ENCODE measurements at regions not wholly inside any gene's neighbourhood (a gene's known extent, or its start where the extent isn't known, plus 50 kb on each side); places are given as distances from the start of the nearest gene placed in this dataset.

DNA sequence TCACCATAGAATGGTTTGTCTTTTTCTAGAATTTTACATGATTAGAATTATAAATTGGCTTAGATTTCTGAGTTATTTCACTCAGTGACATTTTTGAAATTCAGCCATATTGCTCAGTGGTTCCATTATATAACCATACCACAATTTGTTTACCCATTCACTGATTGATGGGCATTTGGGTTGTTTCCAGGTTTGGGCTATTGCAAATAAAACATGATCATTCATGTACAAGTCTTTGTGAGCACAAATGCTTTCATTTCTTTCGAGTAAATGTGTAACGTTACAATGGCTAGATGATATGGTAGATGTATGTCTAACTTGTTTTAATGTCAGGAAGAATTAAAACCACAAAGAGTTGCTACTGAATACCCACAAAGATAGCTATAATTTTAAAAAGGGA is 279.9 kb upstream of the TARS1 start:
- TF ChIP-seq RARB (CRISPR knock-in tag; IDR thresholded peaks at IDR 0.05), result no peak
- no peak for TF ChIP-seq CHD2 (IDR thresholded peaks at IDR 0.05; ENCODE audit: low read length, partially characterized antibody)
- TF ChIP-seq FOXS1 (CRISPR knock-in tag; IDR thresholded peaks at IDR 0.05), result no peak
- TF ChIP-seq TP53 (CRISPR knock-in tag; IDR thresholded peaks at IDR 0.05), result no peak
- TF ChIP-seq ZC3H11A (IDR thresholded peaks at IDR 0.05), result no peak
- no peak for TF ChIP-seq RAD21 (conservative IDR thresholded peaks at IDR 0.05 in 1 of 2, IDR thresholded peaks at IDR 0.05 in 1 of 2)
- no peak for TF ChIP-seq CEBPB (IDR thresholded peaks at IDR 0.05)
- no peak for TF ChIP-seq SREBF2 (IDR thresholded peaks at IDR 0.05)
- TF ChIP-seq CHD4 (IDR thresholded peaks at IDR 0.05; ENCODE audit: borderline replicate concordance), result no peak
- H3K9me3 ChIP-seq, result no peaks in the 10 kb centered on the region
- DNase-seq (ENCODE audit: low read depth in 1 of 2, low spot score in 1 of 2) (no peak), ATAC-seq (no peak), FAIRE-seq (no peak)
- POLR2A ChIA-PET, result no interaction called here
- 71% methylated on average over 2 of the region's 2 CpGs for WGBS (ENCODE audit: missing lambda C conversion rate)
- H3K4me2 ChIP-seq, result no peak overlapping the region
- H3K4me3 ChIP-seq, result no peak overlapping the region
- CTCF ChIA-PET, result interaction anchor here (1.1 to 2.2 kb wide), 2 partner anchors 10 to 19 kb away, joined by 3 to 5 read pairs; no protein-coding TSS in a partner anchor
- H3K27ac ChIP-seq, result no peak overlapping the region
- no peaks in the 10 kb centered on the region for H3K4me1 ChIP-seq

DNA sequence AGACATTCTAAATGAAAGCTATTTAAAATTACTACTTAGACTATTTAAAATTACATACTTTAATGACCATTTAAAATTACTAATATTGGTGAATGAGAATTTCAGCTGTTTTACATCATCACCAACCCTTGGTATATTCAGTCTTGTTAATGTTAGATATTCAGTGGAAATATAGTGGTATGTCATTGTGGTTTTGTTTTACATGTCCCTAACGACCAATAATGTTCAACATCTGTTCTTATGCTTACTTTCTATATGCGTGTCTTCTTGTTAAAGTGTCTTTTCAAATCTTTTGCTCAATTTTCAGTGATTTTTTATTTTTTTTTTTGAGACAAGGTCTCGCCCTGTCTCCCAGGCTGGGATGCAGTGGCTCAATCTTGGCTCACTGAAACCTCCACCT is 279.3 kb upstream of the TARS1 start:
- DNase-seq (ENCODE audit: low read depth in 1 of 2, low spot score in 1 of 2), result no peak
- no peak overlapping the region for H3K4me3 ChIP-seq
- no peak for ATAC-seq
- no peaks in the 10 kb centered on the region for H3K9me3 ChIP-seq
- no peak overlapping the region for H3K4me2 ChIP-seq
- POLR2A ChIA-PET, result no interaction called here
- CTCF ChIA-PET, result interaction anchor here (1.2 kb wide), 1 partner anchor 19 kb away, joined by 3 read pairs; no protein-coding TSS in a partner anchor
- no peak for TF ChIP-seq KDM5A (IDR thresholded peaks at IDR 0.05)
- no peak for TF ChIP-seq FOXS1 (CRISPR knock-in tag; IDR thresholded peaks at IDR 0.05)
- no peak for TF ChIP-seq HOXB5 (CRISPR knock-in tag; IDR thresholded peaks at IDR 0.05)
- TF ChIP-seq HDAC2 (IDR thresholded peaks at IDR 0.05), result no peak
- no peak for TF ChIP-seq KDM1A (IDR thresholded peaks at IDR 0.05; ENCODE audit: low read depth)
- no peak for TF ChIP-seq FOSB (CRISPR knock-in tag; IDR thresholded peaks at IDR 0.05)
- no peak for TF ChIP-seq HEYL (CRISPR knock-in tag; IDR thresholded peaks at IDR 0.05)
- no peak for TF ChIP-seq ZFP36 (IDR thresholded peaks at IDR 0.05; ENCODE audit: borderline replicate concordance, partially characterized antibody)
- TF ChIP-seq EHMT2 (IDR thresholded peaks at IDR 0.05; ENCODE audit: low read depth), result no peak
- no peak for TF ChIP-seq RAD21 (conservative IDR thresholded peaks at IDR 0.05 in 1 of 2, IDR thresholded peaks at IDR 0.05 in 1 of 2)
- TF ChIP-seq HOXA7 (CRISPR knock-in tag; IDR thresholded peaks at IDR 0.05), result no peak
- TF ChIP-seq RNF2 (IDR thresholded peaks at IDR 0.05; ENCODE audit: borderline replicate concordance, low read depth), result no peak
- no peak for TF ChIP-seq POLR2AphosphoS2 (conservative IDR thresholded peaks at IDR 0.05; ENCODE audit: low read length)
- no peak for TF ChIP-seq ESRRA (IDR thresholded peaks at IDR 0.05; ENCODE audit: borderline replicate concordance, low read length)
- no peak for TF ChIP-seq MAFK (IDR thresholded peaks at IDR 0.05; ENCODE audit: partially characterized antibody)
- no peak for TF ChIP-seq NFE2L2 (conservative IDR thresholded peaks at IDR 0.05; ENCODE audit: low read length)
- H3K27ac ChIP-seq, result no peak overlapping the region
- no peaks in the 10 kb centered on the region for H3K4me1 ChIP-seq
- FAIRE-seq, result no peak
- WGBS (ENCODE audit: missing lambda C conversion rate), result 56% methylated on average over 3 of the region's 3 CpGs

DNA sequence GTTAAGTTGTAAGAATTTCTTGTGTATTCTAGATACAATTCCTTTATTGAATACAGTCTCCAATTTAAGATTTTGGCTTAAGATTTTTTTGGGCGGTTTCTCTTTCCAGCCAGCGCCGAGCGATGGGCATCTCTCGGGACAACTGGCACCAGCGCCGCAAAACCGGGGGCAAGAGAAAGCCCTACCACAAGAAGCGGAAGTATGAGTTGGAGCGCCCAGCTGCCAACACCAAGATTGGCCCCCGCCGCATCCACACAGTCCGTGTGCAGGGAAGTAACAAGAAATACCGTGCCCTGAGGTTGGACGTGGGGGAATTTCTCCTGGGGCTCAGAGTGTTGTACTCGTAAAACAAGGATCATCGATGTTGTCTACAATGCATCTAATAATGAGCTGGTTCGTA is 278.7 kb upstream of the TARS1 start:
- Histone ChIP-seq H3K4me3 (no peak overlapping the region), H3K27ac (no peak overlapping the region), H3K4me2 (no peak overlapping the region), H3K9me3 (no peaks in the 10 kb centered on the region), H3K4me1 (no peaks in the 10 kb centered on the region)
- FAIRE-seq (no peak), DNase-seq (ENCODE audit: low read depth in 1 of 2, low spot score in 1 of 2) (no peak), ATAC-seq (no peak)
- 91% methylated on average over 18 of the region's 18 CpGs for WGBS (ENCODE audit: missing lambda C conversion rate)
- ChIA-PET CTCF (interaction anchor here (0.6 to 1.2 kb wide), 3 partner anchors 13 to 454 kb away, joined by 3 read pairs; no protein-coding TSS in a partner anchor), POLR2A (no interaction called here)
- TF ChIP-seq ZFP36 (IDR thresholded peaks at IDR 0.05; ENCODE audit: borderline replicate concordance, partially characterized antibody) (no peak), RARB (CRISPR knock-in tag; IDR thresholded peaks at IDR 0.05) (no peak), NFE2L2 (conservative IDR thresholded peaks at IDR 0.05; ENCODE audit: low read length) (no peak), SREBF2 (IDR thresholded peaks at IDR 0.05) (no peak), CHD4 (IDR thresholded peaks at IDR 0.05; ENCODE audit: borderline replicate concordance) (no peak), CBX2 (IDR thresholded peaks at IDR 0.05; ENCODE audit: borderline replicate concordance, low read depth) (no peak), FOSL2 (IDR thresholded peaks at IDR 0.05) (no peak), FOSL2 (CRISPR knock-in tag; IDR thresholded peaks at IDR 0.05) (no peak), ESRRA (IDR thresholded peaks at IDR 0.05; ENCODE audit: borderline replicate concordance, low read length) (no peak), RFX5 (IDR thresholded peaks at IDR 0.05) (no peak), TFCP2L1 (CRISPR knock-in tag; IDR thresholded peaks at IDR 0.05) (no peak), ZSCAN20 (CRISPR knock-in tag; IDR thresholded peaks at IDR 0.05) (no peak), RAD21 (conservative IDR thresholded peaks at IDR 0.05 in 1 of 2, IDR thresholded peaks at IDR 0.05 in 1 of 2) (no peak), RCOR1 (IDR thresholded peaks at IDR 0.05; ENCODE audit: low read depth, low read length) (no peak)
- TF ChIP-seq, protein P1, sequence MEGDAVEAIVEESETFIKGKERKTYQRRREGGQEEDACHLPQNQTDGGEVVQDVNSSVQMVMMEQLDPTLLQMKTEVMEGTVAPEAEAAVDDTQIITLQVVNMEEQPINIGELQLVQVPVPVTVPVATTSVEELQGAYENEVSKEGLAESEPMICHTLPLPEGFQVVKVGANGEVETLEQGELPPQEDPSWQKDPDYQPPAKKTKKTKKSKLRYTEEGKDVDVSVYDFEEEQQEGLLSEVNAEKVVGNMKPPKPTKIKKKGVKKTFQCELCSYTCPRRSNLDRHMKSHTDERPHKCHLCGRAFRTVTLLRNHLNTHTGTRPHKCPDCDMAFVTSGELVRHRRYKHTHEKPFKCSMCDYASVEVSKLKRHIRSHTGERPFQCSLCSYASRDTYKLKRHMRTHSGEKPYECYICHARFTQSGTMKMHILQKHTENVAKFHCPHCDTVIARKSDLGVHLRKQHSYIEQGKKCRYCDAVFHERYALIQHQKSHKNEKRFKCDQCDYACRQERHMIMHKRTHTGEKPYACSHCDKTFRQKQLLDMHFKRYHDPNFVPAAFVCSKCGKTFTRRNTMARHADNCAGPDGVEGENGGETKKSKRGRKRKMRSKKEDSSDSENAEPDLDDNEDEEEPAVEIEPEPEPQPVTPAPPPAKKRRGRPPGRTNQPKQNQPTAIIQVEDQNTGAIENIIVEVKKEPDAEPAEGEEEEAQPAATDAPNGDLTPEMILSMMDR (IDR thresholded peaks at IDR 0.05), result no peak
- TF ChIP-seq, protein P2, sequence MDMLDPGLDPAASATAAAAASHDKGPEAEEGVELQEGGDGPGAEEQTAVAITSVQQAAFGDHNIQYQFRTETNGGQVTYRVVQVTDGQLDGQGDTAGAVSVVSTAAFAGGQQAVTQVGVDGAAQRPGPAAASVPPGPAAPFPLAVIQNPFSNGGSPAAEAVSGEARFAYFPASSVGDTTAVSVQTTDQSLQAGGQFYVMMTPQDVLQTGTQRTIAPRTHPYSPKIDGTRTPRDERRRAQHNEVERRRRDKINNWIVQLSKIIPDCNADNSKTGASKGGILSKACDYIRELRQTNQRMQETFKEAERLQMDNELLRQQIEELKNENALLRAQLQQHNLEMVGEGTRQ (IDR thresholded peaks at IDR 0.05), result no peak
- TF ChIP-seq, protein P3, sequence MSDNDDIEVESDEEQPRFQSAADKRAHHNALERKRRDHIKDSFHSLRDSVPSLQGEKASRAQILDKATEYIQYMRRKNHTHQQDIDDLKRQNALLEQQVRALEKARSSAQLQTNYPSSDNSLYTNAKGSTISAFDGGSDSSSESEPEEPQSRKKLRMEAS (IDR thresholded peaks at IDR 0.05), result no peak
- TF ChIP-seq, protein P4, sequence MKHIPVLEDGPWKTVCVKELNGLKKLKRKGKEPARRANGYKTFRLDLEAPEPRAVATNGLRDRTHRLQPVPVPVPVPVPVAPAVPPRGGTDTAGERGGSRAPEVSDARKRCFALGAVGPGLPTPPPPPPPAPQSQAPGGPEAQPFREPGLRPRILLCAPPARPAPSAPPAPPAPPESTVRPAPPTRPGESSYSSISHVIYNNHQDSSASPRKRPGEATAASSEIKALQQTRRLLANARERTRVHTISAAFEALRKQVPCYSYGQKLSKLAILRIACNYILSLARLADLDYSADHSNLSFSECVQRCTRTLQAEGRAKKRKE (CRISPR knock-in tag; IDR thresholded peaks at IDR 0.05; ENCODE audit: low read depth), result no peak

All from A549 (cell line).